ENCODE measurements at regions not wholly inside any gene's neighbourhood (a gene's known extent, or its start where the extent isn't known, plus 50 kb on each side); places are given as distances from the start of the nearest gene placed in this dataset.

GRCh38 chr2:120902592-120902991, 166.9 kb downstream of the GLI2 start:
- TF ChIP-seq CTCF (IDR thresholded peaks at IDR 0.05), result no peak
- no peaks in the 10 kb centered on the region for H3K9me3 ChIP-seq
- intact Hi-C loops (cut with DNase I, micrococcal nuclease), result no loop called here
- H3K4me1 ChIP-seq (ENCODE audit: low read depth), result no peaks in the 10 kb centered on the region
- no peak for ATAC-seq
- DNase-seq, result no peak
- H3K4me3 ChIP-seq, result no peak overlapping the region
- H3K36me3 ChIP-seq (ENCODE audit: low read depth), result no peaks in the 10 kb centered on the region

- no peak overlapping the region for H3K4me3 ChIP-seq
- DNase-seq, result no peak
- TF ChIP-seq CTCF (IDR thresholded peaks at IDR 0.05), result no peak
- ATAC-seq, result no peak
- H3K9me3 ChIP-seq, result no peaks in the 10 kb centered on the region
- intact Hi-C loops (cut with DNase I, micrococcal nuclease), result no loop called here
- no peaks in the 10 kb centered on the region for H3K36me3 ChIP-seq (ENCODE audit: low read depth)
- H3K4me1 ChIP-seq (ENCODE audit: low read depth), result no peaks in the 10 kb centered on the region
Measured at GRCh38 chr2:120904379-120904778, 168.7 kb downstream of the GLI2 start.

- intact Hi-C loops (cut with DNase I, micrococcal nuclease), result no loop called here
- Histone ChIP-seq H3K4me3 (no peak overlapping the region), H3K4me1 (ENCODE audit: low read depth) (no peaks in the 10 kb centered on the region), H3K36me3 (ENCODE audit: low read depth) (no peaks in the 10 kb centered on the region), H3K9me3 (no peaks in the 10 kb centered on the region)
- ATAC-seq, result no peak
- DNase-seq, result no peak
- TF ChIP-seq CTCF (IDR thresholded peaks at IDR 0.05), result no peak
Measured at GRCh38 chr2:120904830-120905234, 169.2 kb downstream of the GLI2 start.

- no peak for TF ChIP-seq CTCF (IDR thresholded peaks at IDR 0.05)
- H3K4me1 ChIP-seq (ENCODE audit: low read depth), result no peaks in the 10 kb centered on the region
- ATAC-seq (no peak), DNase-seq (no peak)
- H3K4me3 ChIP-seq, result no peak overlapping the region
- intact Hi-C loops (cut with DNase I, micrococcal nuclease), result no loop called here
- H3K9me3 ChIP-seq, result no peaks in the 10 kb centered on the region
- no peaks in the 10 kb centered on the region for H3K36me3 ChIP-seq (ENCODE audit: low read depth)
Measured at GRCh38 chr2:120905298-120905697, 169.6 kb downstream of the GLI2 start.

GRCh38 chr2:120905824-120906571, 170.3 kb downstream of the GLI2 start:
- H3K36me3 ChIP-seq (ENCODE audit: low read depth), result no peaks in the 10 kb centered on the region
- H3K4me3 ChIP-seq, result no peak overlapping the region
- no peak for TF ChIP-seq CTCF (IDR thresholded peaks at IDR 0.05)
- peaks cover 2% of the 10 kb centered on the region for H3K4me1 ChIP-seq (ENCODE audit: low read depth)
- DNase-seq (no peak), ATAC-seq (no peak)
- intact Hi-C loops (cut with DNase I, micrococcal nuclease), result no loop called here
- no peaks in the 10 kb centered on the region for H3K9me3 ChIP-seq

GRCh38 chr2:120906914-120907313, 171.2 kb downstream of the GLI2 start:
- no peak for TF ChIP-seq CTCF (IDR thresholded peaks at IDR 0.05)
- no peak for ATAC-seq
- peaks cover 3% of the 10 kb centered on the region for H3K4me1 ChIP-seq (ENCODE audit: low read depth)
- intact Hi-C loops (cut with DNase I, micrococcal nuclease), result no loop called here
- H3K4me3 ChIP-seq, result no peak overlapping the region
- no peaks in the 10 kb centered on the region for H3K36me3 ChIP-seq (ENCODE audit: low read depth)
- no peaks in the 10 kb centered on the region for H3K9me3 ChIP-seq
- no peak for DNase-seq
